Kidney (tissue), 13 donors: ENCODE measurements at regions not wholly inside any gene's neighbourhood (a gene's known extent, or its start where the extent isn't known, plus 50 kb on each side); places are given as distances from the start of the nearest gene placed in this dataset.

Source experiments
- DNase-seq, 5 donors: peaks; one replicate each; pipeline ENCODE4 v3.0.0-alpha.2; 2013 to 2020
- FAIRE-seq: peaks from 2 replicates; lab custom pipeline; 2012; peaks lifted over from hg19 to GRCh38; lab: Jason Lieb, UNC
- H3K27ac ChIP-seq, 2 donors: one replicate each; pipeline ENCODE4 v1.7.0; 2013; ENCODE audit warnings: low read depth in 2 of 2, low read length in 2 of 2, inconsistent platforms in 1 of 2
- H3K27me3 ChIP-seq: one replicate; pipeline ENCODE4 v1.7.1; 2013; ENCODE audit warnings: low read length, inconsistent platforms; ENCODE audit not compliant: control insufficient read depth, insufficient read depth
- H3K36me3 ChIP-seq, 3 donors: one replicate each; pipeline versions ENCODE4 v1.7.0 to v1.7.1; 2013; ENCODE audit warnings: low read length in 3 of 3, control low read depth in 1 of 3, inconsistent platforms in 1 of 3; ENCODE audit not compliant: insufficient read depth in 3 of 3, control insufficient read depth in 2 of 3
- H3K4me1 ChIP-seq, 3 donors: one replicate each; pipeline versions ENCODE4 v1.7.0 to v1.7.1; 2013; ENCODE audit warnings: low read length in 3 of 3, inconsistent platforms in 1 of 3, low read depth in 1 of 3; ENCODE audit not compliant: control insufficient read depth in 2 of 3, insufficient read depth in 2 of 3
- H3K4me3 ChIP-seq, 3 donors: one replicate each; pipeline versions ENCODE4 v1.7.0 to v1.8.1; 2013; ENCODE audit warnings: low read length in 3 of 3, control low read depth in 1 of 3, inconsistent platforms in 1 of 3
- H3K9ac ChIP-seq, 3 donors: one replicate each; pipeline versions ENCODE4 v1.7.0 to v1.7.1; 2013; ENCODE audit warnings: low read length in 3 of 3, control low read depth in 1 of 3, inconsistent platforms in 1 of 3
- H3K9me3 ChIP-seq, 3 donors: one replicate each; pipeline versions ENCODE4 v1.7.0 to v1.7.1; 2013; ENCODE audit warnings: low read length in 3 of 3, control low read depth in 1 of 3, inconsistent platforms in 1 of 3; ENCODE audit not compliant: control insufficient read depth in 2 of 3, insufficient read depth in 1 of 3
- intact Hi-C: fragments of 100-400 bp; cut with DNase I; formaldehyde crosslinking; loops from one replicate; pipeline ENCODE4 v1.11.1; 2022
- TF ChIP-seq, protein P1 (sequence below): IDR thresholded peaks from 3 replicates; pipeline ENCODE4 v1.5.1; 2012; ENCODE audit warnings: mild to moderate bottlenecking, moderate library complexity, borderline replicate concordance; ENCODE audit not compliant: insufficient read depth; ENCODE audit errors: extremely low read depth
- donor health status: control.
- donor health status: control.
- donor health status: control.
- donor health status: control.
- donor health status: control.
- donor health status: DM: yes; HTN: yes; CAD: no.
- donor health status: Normal renal cell carcinoma (clear cell type).

GRCh38 chr9:116045083-116045482 is 108.5 kb upstream of the PAPPA start:
- no peak overlapping the region for H3K4me3 ChIP-seq
- FAIRE-seq = no peak
- H3K27ac ChIP-seq = no peak overlapping the region
- no peaks in the 10 kb centered on the region for H3K4me1 ChIP-seq
- no peak for DNase-seq
- intact Hi-C loops = no loop called here
- TF ChIP-seq, protein P1, sequence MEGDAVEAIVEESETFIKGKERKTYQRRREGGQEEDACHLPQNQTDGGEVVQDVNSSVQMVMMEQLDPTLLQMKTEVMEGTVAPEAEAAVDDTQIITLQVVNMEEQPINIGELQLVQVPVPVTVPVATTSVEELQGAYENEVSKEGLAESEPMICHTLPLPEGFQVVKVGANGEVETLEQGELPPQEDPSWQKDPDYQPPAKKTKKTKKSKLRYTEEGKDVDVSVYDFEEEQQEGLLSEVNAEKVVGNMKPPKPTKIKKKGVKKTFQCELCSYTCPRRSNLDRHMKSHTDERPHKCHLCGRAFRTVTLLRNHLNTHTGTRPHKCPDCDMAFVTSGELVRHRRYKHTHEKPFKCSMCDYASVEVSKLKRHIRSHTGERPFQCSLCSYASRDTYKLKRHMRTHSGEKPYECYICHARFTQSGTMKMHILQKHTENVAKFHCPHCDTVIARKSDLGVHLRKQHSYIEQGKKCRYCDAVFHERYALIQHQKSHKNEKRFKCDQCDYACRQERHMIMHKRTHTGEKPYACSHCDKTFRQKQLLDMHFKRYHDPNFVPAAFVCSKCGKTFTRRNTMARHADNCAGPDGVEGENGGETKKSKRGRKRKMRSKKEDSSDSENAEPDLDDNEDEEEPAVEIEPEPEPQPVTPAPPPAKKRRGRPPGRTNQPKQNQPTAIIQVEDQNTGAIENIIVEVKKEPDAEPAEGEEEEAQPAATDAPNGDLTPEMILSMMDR = no peak
- H3K9me3 ChIP-seq = no peaks in the 10 kb centered on the region
- no peak overlapping the region for H3K9ac ChIP-seq
- no peaks in the 10 kb centered on the region for H3K36me3 ChIP-seq
- no peaks in the 10 kb centered on the region for H3K27me3 ChIP-seq

GRCh38 chr9:116048081-116048480 is 105.5 kb upstream of the PAPPA start:
- Histone ChIP-seq H3K4me1 (no peaks in the 10 kb centered on the region), H3K36me3 (no peaks in the 10 kb centered on the region), H3K27me3 (no peaks in the 10 kb centered on the region), H3K9me3 (no peaks in the 10 kb centered on the region), H3K9ac (no peak overlapping the region), H3K4me3 (no peak overlapping the region), H3K27ac (no peak overlapping the region)
- intact Hi-C loops = no loop called here
- TF ChIP-seq, protein P1 = no peak
- DNase-seq (no peak), FAIRE-seq (no peak)

DNA sequence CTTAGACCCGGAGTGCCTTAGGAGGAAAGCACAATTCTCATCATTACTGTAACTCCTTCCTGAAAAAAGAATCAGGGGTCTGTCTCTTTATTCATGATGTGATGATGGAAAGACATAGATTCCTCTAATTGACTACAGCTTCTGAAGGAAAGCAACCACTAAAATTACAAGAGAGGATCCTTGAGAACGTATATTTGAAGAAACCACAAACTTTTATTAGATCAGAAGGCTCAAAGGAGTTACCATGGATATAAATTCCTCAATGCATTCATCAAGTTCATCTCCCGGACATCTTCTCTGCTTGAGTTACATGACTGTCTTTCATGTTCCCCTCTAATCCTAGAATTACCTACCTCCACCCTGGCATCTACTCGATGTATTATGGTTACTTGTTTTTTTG is 104.1 kb upstream of the PAPPA start:
- H3K27ac ChIP-seq = no peak overlapping the region
- H3K9ac ChIP-seq = no peak overlapping the region
- H3K4me1 ChIP-seq = no peaks in the 10 kb centered on the region
- intact Hi-C loops = no loop called here
- no peak for DNase-seq
- no peaks in the 10 kb centered on the region for H3K36me3 ChIP-seq
- H3K4me3 ChIP-seq = no peak overlapping the region
- TF ChIP-seq, protein P1 = no peak
- no peaks in the 10 kb centered on the region for H3K9me3 ChIP-seq
- no peak for FAIRE-seq
- no peaks in the 10 kb centered on the region for H3K27me3 ChIP-seq

- TF ChIP-seq, protein P1 = no peak
- H3K27me3 ChIP-seq = no peaks in the 10 kb centered on the region
Observed at GRCh38 chr9:116051528-116051927, 102.1 kb upstream of the PAPPA start.

More at GRCh38 chr9:116051528-116051927, 102.1 kb upstream of the PAPPA start:
- Histone ChIP-seq H3K27ac (no peak overlapping the region), H3K9ac (no peak overlapping the region), H3K4me1 (no peaks in the 10 kb centered on the region), H3K4me3 (no peak overlapping the region), H3K9me3 (no peaks in the 10 kb centered on the region), H3K36me3 (no peaks in the 10 kb centered on the region)
- intact Hi-C loops = no loop called here
- FAIRE-seq = no peak
- DNase-seq = no peak
